Urinary bladder (tissue), 3 donors: ENCODE measurements at regions not wholly inside any gene's neighbourhood (a gene's known extent, or its start where the extent isn't known, plus 50 kb on each side); places are given as distances from the start of the nearest gene placed in this dataset.
"Not testable (repeated sequence)": the region's sequence is repeated elsewhere in the genome, so short reads cannot be mapped to it uniquely, and the experiment has no call there.

Experiments used
- DNase-seq: peaks from one replicate; pipeline ENCODE4 v3.0.0-alpha.2; 2015; ENCODE audit errors: extremely low spot score
- H3K27ac ChIP-seq: one replicate; pipeline ENCODE4 v1.5.1; 2013; ENCODE audit warnings: low read depth, mild to moderate bottlenecking, moderate library complexity
- H3K36me3 ChIP-seq: one replicate; pipeline ENCODE4 v1.6.1; 2013; ENCODE audit warnings: mild to moderate bottlenecking, moderate library complexity; ENCODE audit not compliant: insufficient read depth
- H3K4me1 ChIP-seq: one replicate; pipeline ENCODE4 v1.6.1; 2013; ENCODE audit warnings: mild to moderate bottlenecking, moderate library complexity; ENCODE audit not compliant: insufficient read depth
- H3K4me3 ChIP-seq: one replicate; pipeline ENCODE4 v1.5.1; 2013; ENCODE audit warnings: low read depth, low read length
- WGBS: extraction: QIAGEN DNeasy Blood & Tissue Kit; methylation state at CpG from one replicate; pipeline ENCODE4 v1.1.7; 2013; 5-methylcytosine and 5-hydroxymethylcytosine counted together
- donor health status: healthy with polysubstance abuse.
- donor health status: healthy.

DNA sequence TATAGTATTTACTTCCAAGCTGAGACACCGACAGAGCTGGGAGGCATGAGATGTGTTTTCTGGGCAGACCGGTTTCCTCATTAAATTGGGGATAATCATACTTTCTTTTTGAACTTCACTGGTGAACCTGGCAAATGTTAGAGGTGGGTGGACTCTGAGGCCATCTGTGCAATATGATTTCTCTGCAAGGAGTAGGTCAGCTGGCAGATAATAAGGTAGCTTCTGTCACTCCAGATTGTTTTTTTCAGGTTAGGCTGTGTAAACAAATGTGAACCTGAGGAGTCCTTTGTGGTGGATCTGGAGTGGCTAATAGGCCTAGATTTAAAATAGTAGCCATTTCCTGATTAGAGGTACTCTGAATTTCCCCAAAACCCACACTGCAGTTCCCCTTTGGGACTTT lies 75.4 kb upstream of the S1PR3 start:
- H3K4me1 ChIP-seq: no peaks in the 10 kb centered on the region
- H3K27ac ChIP-seq: no peak overlapping the region
- no peaks in the 10 kb centered on the region for H3K36me3 ChIP-seq
- H3K4me3 ChIP-seq: no peak overlapping the region
- no peak for DNase-seq
- WGBS: 36% methylated on average over 2 of the region's 2 CpGs

DNA sequence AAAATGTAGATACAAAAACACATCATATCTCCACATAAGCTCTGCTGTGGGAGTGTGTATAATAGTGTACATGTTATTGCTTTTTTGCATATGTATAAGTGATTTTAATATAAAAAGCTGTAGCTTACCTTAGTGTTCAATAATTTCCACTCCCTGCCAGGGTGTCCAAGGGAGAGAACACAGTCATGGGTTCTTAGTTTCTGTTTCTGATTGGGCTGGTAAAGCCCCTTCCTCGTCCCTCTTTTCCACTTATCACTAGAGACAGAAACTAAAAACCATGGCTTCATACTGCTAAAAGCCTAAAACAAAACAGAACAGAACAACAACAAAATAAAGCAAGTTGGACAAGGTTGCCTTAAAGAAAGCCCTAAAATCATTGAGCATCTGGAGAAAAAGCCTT lies 74.4 kb upstream of the S1PR3 start:
- Histone ChIP-seq H3K36me3 (no peaks in the 10 kb centered on the region), H3K27ac (no peak overlapping the region), H3K4me1 (no peaks in the 10 kb centered on the region), H3K4me3 (no peak overlapping the region)
- DNase-seq: no peak
- WGBS: 34% methylated on average over 1 of the region's 1 CpG

DNA sequence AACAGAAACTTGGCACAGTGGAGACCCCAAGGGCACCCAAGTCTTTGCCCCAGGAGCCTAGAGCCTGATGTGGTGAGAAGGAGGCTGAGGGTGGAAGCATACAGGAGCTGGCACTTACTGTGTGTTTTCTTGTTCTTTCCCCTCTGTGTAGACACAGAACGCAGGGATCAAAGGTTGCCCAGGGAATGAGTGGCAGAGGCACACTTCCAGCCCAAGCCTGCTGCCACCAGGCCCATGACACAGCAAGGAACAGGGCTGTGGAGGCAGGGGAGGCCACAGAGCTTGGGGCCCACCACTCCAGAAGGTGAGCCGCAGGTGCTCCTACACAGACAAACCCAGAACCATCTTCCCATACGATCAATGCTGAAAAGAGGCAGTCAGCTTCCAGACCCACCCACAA lies 73.9 kb upstream of the S1PR3 start:
- Histone ChIP-seq H3K4me1 (no peaks in the 10 kb centered on the region), H3K36me3 (no peaks in the 10 kb centered on the region), H3K4me3 (no peak overlapping the region), H3K27ac (no peak overlapping the region)
- 98% methylated on average over 3 of the region's 3 CpGs for WGBS
- DNase-seq: no peak

DNA sequence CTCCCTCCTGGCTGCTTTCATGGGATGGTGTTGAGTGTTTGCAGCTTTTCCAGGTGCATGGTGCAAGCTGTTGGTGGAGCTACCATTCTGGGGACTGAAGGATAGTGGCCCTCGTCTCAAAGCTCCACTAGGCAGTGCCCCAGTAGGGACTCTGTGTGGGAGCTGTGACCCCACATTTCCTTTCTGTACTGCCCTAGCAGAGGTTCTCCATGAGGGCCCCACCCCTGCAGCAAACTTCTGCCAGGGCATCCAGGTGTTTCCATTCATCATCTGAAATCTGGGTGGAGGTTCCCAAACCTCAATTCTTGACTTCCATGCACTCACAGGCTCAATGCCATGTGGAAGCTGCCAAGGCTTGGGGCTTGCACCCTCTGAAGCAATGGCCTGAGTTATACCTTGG lies 72.7 kb upstream of the S1PR3 start:
- 85% methylated on average over 1 of the region's 1 CpG for WGBS
- not testable (repeated sequence) for DNase-seq, H3K36me3 ChIP-seq, H3K4me1 ChIP-seq, H3K4me3 ChIP-seq, H3K27ac ChIP-seq

DNA sequence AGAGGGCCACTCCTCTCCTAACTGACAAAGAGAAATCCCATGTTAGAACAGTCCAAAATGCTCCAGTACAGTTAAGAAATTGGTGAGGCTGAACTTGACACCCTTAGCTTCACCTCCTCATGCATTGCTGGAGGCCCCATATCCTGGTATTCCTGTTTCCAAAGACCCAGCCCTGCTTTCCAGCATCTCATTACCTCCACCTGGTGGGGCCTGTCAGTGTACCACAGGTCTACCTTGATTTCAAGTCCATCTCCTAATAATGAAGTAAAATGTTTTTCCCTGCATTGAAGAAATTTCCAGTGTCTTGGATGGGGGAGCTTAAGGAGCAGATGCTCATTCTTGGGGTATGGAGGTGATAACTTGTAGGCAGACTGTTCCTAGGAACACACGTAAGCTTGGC lies 70.6 kb upstream of the S1PR3 start:
- 98% methylated on average over 1 of the region's 1 CpG for WGBS
- Histone ChIP-seq H3K36me3 (no peaks in the 10 kb centered on the region), H3K27ac (no peak overlapping the region), H3K4me3 (no peak overlapping the region), H3K4me1 (no peaks in the 10 kb centered on the region)
- no peak for DNase-seq

DNA sequence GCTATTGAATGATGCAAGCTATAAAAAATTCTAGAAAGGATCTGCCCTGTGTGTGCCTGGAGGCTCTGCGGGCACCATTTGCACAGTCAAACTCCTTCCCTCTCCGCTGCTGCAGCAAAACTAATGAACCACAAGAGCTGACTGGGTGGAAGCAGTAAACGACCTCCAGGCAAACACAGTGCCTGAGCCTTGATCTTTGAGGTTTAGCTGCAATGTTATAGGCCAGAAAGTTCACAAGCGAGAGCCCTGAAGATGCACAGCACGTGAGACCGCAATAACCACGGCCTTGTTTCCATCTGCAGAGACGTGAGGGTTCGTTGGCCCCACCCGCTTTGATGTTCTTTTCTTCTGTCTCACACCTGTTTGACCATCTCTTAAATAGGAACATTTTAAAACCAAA lies 69.2 kb upstream of the S1PR3 start:
- Histone ChIP-seq H3K27ac (no peak overlapping the region), H3K4me3 (no peak overlapping the region), H3K36me3 (no peaks in the 10 kb centered on the region), H3K4me1 (no peaks in the 10 kb centered on the region)
- no peak for DNase-seq
- 77% methylated on average over 10 of the region's 10 CpGs for WGBS

DNA sequence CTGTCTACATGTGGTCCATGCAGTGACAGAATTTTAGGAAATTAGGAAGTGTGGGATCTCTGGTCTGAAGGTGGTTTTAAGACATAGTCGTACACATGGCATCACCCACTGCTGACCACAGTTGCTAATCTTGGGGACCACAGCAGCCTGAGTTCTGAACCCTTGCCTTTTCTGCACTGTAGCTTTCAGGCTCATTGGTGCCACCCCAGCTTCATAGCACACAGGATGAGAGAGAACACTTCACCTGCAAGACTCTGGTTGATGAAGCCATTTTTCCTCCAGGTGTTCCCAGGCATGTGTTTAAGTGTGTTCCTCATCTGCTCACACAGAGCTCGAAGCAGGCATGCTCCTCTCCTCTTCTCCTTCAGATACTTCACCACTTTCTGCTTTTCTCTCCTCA lies 68.2 kb upstream of the S1PR3 start:
- Histone ChIP-seq H3K4me1 (no peaks in the 10 kb centered on the region), H3K27ac (no peak overlapping the region), H3K36me3 (no peaks in the 10 kb centered on the region), H3K4me3 (no peak overlapping the region)
- no peak for DNase-seq
- 90% methylated on average over 2 of the region's 2 CpGs for WGBS

DNA sequence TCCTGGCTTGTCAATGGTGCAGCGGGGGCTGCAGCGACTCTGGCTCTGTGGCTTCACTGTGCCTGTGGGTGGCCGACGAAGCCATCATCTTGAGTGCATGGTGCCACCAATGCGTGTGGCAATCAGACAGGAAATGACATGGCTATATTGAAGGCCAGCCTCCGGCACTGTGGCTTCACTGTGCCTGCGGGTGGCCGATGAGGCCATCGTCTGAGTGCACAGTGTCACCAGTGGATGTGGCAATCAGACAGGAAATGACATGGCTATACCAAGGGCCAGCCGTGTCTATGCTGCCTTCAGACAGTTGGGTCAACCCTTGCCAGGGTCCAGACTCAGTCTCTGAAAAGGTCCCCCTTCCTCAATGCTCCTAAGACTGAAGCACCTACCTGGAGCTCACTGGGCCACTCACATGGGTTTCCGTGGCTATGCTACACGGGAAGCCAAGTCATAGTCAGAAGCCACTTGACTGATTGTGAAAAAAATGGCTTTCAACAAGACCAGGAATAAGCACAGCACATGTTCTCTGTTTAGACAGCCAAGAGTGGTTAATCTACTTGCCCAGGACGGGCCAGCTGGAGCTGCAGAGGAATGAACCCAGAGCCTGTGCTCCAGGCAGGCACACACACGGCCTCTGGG lies 67.5 kb upstream of the S1PR3 start:
- Histone ChIP-seq H3K4me3 (no peak overlapping the region), H3K4me1 (no peaks in the 10 kb centered on the region), H3K36me3 (no peaks in the 10 kb centered on the region), H3K27ac (no peak overlapping the region)
- DNase-seq: no peak
- 74% methylated on average over 14 of the region's 14 CpGs for whole genome bisulfite sequencing

DNA sequence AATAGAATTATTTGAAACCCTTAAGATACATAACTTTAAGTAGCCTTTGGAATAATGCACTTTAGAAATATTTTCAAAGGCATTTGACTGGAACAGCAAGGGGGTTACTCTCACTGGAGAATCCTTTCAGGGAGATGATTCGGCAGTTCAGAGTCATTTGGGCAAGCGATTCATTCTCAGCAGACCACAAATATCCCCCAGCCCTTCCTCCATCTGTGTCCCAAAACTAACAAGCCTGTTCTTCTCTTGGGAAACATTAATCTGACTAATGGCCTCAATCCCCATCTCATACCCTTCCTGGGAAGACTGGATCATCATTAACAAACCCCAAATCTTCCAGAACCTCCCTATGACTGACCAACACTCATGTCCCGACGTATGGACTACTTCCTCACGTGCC lies 65.8 kb upstream of the S1PR3 start:
- no peak overlapping the region for H3K27ac ChIP-seq
- DNase-seq: no peak
- WGBS: 77% methylated on average over 5 of the region's 5 CpGs
- H3K4me1 ChIP-seq: no peaks in the 10 kb centered on the region
- H3K36me3 ChIP-seq: no peaks in the 10 kb centered on the region
- no peak overlapping the region for H3K4me3 ChIP-seq

DNA sequence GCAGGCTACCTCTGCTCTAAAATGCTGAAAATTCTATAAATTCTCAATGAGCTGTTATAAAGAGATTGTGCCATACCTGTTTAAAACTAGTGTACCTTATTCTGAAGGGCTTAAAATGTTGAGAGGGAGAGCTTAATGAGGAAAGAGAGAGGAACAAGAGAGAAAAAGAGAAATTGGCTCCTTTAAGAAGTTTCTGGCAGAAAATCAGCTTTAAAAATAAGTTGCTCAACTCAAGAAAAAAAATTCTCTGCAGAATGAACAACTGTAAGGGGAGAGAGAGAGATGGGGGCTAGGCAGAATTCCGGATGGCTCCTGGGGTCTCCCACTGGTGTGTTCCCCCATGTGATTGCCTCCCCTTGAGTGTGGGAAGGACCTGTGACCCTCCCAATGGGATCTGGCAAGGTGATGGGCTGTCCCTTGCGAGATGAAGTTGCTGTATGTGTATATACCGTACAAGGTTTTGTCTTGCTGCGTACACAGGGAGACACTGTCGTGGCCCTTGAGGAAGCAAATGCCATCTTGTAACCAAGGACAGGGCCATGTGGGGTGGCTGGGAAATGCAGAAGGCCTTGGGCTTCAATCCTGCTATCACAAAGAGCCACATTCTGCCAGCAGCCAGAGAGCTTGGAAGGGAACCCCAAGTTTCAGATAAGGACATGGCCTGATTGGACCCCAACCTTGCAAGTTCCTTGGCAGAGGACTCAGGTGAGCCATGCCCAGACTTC lies 64.3 kb upstream of the S1PR3 start:
- Histone ChIP-seq H3K27ac (no peak overlapping the region), H3K4me1 (no peaks in the 10 kb centered on the region), H3K4me3 (no peak overlapping the region), H3K36me3 (no peaks in the 10 kb centered on the region)
- no peak for DNase-seq
- 71% methylated on average over 5 of the region's 5 CpGs for WGBS

DNA sequence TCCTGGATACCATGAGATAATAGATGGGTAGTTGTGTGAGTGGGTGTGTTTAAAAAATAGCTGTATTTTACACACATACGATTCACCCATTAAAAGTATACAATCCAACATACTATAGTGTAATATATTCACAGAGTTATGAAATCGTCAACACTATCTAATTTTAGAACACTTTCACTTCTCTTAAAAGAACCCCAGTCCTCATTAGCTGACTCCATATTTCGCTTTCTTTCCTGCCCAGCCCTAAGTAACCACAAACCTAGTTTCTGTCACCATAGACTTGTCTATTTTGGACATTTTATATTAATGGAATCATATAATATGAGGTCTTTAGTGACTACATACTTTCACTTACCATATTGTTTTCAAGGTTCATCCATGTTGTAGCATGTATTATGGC lies 63.8 kb upstream of the S1PR3 start:
- Histone ChIP-seq H3K36me3 (no peaks in the 10 kb centered on the region), H3K27ac (no peak overlapping the region), H3K4me1 (no peaks in the 10 kb centered on the region), H3K4me3 (no peak overlapping the region)
- DNase-seq: no peak
- WGBS: 75% methylated on average over 3 of the region's 3 CpGs

DNA sequence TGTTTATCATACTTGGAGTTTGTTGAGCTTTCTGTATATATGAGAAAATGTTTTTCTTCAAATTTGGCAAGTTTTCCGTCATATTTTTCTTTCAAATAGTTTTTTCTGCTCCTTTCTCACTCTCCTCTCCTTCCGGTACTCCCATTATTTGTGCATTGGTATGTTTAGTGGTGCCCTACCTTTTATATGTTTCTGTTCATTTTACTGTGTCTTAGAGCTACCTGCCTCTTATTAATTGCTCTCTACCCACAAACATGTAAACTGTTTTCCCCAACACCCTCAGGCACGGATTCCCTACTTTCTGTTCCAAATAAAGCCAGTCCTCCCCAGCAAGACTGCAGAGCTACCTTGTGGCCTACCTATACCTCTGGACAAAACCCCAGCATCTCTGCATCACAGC lies 60.6 kb upstream of the S1PR3 start:
- Histone ChIP-seq H3K4me1 (no peaks in the 10 kb centered on the region), H3K4me3 (no peak overlapping the region), H3K36me3 (no peaks in the 10 kb centered on the region), H3K27ac (no peak overlapping the region)
- 90% methylated on average over 3 of the region's 3 CpGs for WGBS
- DNase-seq: no peak

DNA sequence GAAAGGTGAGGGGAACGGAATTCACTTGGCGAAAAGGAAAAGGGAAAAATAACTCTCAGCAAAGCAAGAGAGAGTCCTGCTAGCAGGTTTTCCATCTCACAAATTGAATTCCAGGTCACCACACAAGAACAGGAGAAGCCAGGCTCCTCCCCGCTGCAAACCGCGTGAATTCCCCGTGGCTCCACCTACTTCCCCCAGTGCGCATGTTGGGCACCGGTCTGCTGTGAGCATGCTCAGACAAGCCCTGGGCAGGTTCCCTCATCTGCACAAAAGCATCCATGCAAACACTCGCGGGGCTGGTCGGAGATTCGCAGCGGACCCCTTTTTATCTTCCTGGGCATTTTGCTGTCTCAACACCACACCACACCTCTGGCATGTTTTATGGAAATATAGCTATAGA lies 58.5 kb upstream of the S1PR3 start:
- Histone ChIP-seq H3K4me1 (no peaks in the 10 kb centered on the region), H3K27ac (no peak overlapping the region), H3K36me3 (no peaks in the 10 kb centered on the region), H3K4me3 (no peak overlapping the region)
- DNase-seq: no peak
- 88% methylated on average over 13 of the region's 13 CpGs for WGBS

DNA sequence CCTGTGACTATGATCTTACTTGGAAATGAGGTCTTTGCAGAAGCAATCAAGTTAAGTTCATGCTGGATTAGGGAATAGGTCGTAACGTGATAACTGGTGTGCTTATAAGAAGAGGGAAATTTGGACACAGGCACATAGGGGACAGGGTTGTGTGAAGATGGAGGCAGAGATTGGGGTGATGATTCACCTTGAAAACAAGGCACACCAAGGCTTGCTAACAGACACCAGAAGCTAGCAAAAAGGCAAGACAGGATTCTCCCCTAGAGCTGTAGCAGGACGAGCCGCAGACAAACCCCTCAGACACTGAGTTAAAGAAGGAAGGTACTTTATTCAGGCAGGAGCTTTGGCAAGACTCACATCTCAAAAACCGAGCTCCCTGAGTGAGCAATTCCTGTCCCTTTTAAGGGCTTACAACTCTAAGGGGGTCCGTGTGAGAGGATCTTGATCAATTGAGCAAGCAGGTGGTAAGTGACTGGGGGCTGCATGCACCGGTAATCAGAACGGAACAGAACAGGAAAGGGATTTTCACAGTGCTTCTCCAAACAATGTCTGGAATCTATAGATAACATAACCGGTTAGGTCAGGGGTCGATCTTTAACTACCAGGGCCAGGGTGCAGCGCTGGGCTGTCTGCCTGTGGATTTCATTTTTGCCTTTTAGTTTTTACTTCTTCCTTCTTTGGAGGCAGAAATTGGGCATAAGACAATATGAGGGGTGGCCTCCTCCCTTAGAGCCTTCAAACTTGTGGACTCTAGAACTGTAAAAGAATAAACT lies 57.5 kb upstream of the S1PR3 start:
- H3K36me3 ChIP-seq: no peaks in the 10 kb centered on the region
- no peak overlapping the region for H3K4me3 ChIP-seq
- no peak for DNase-seq
- no peaks in the 10 kb centered on the region for H3K4me1 ChIP-seq
- H3K27ac ChIP-seq: no peak overlapping the region
- WGBS: 71% methylated on average over 11 of the region's 11 CpGs
